ENCODE measurements at regions not wholly inside any gene's neighbourhood (a gene's known extent, or its start where the extent isn't known, plus 50 kb on each side); places are given as distances from the start of the nearest gene placed in this dataset.
"Not testable (repeated sequence)": the region's sequence is repeated elsewhere in the genome, so short reads cannot be mapped to it uniquely, and the experiment has no call there.

DNA sequence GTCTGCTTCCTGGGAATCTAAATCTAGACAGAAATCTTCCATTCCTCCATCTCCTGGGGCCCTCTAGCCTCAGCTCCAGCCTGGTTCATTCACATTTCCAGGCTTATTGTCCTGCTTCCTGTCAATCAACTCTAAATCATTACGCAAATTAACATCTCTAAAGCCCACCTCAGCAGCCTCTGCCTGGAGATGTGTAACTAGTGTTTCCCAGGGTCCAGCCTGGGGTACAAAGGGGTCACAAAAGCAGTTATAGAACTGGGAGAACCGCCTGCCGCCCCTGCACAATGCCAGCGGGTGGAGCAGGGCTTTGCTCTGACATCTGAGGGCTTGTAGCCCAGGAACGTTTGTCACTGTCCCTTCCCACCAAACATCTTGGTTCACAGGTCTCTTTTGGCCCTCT lies 373.5 kb downstream of the RRAGC start:
- H2AFZ ChIP-seq (ENCODE audit: low read length) = no peak overlapping the region

DNA sequence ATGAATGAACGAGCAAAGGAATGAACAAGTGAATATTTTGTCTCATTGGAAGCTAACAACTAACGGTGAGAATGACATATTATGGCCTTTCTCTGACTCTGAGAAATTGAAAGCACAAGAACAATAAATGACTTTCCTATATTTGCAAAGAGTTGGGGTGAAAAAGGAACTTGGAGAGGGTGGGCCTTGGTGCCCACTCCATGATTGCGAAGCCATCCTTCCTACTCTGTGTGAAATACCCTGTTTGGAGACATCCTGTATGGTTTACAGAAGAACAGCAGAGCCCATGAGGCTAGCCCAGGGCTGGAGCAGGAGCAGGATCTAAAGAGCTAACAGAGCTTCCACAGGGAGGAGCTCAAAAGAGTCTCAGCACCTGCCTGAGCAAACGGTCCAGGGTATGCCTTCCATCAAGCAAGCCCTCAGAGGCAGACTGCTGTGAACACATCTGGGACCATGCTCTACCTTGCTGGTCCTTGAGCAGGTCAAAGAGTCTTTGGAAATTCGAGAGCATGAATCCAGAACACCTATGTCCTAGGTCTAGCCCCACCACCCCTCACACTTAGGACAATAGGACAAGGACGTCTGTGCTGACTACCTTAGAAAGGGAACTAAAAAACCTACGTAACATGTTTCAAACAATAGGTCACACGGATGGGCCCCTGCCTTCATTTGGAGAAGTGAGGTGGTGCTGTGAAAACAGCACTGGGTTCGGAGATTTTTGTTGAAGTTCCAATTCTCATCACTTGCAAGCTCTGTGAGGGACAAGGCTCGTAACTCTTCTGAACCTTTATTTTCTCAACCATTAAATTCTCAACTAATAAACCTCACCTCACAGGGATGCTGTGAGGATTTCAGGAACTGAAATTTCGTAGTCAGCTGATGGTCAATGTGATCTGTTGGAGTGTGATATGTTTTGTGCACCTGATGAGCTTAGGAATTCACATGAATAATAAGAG lies 377.4 kb downstream of the RRAGC start:
- H3K4me2 ChIP-seq (ENCODE audit: extremely low read depth, insufficient read depth, low read length) = no peak overlapping the region
- no peaks in the 10 kb centered on the region for H3K79me2 ChIP-seq (ENCODE audit: control insufficient read depth, insufficient read depth, low read length)
- H3K27me3 ChIP-seq (ENCODE audit: control insufficient read depth, insufficient read depth, low read length) = no peaks in the 10 kb centered on the region
- DNase-seq (ENCODE audit: low read depth in 2 of 2) = no peak
- no peak for TF ChIP-seq EZH2 (IDR thresholded peaks at IDR 0.05; ENCODE audit: low read length, missing control alignments)
- TF ChIP-seq, protein P1, sequence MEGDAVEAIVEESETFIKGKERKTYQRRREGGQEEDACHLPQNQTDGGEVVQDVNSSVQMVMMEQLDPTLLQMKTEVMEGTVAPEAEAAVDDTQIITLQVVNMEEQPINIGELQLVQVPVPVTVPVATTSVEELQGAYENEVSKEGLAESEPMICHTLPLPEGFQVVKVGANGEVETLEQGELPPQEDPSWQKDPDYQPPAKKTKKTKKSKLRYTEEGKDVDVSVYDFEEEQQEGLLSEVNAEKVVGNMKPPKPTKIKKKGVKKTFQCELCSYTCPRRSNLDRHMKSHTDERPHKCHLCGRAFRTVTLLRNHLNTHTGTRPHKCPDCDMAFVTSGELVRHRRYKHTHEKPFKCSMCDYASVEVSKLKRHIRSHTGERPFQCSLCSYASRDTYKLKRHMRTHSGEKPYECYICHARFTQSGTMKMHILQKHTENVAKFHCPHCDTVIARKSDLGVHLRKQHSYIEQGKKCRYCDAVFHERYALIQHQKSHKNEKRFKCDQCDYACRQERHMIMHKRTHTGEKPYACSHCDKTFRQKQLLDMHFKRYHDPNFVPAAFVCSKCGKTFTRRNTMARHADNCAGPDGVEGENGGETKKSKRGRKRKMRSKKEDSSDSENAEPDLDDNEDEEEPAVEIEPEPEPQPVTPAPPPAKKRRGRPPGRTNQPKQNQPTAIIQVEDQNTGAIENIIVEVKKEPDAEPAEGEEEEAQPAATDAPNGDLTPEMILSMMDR (conservative IDR thresholded peaks at IDR 0.05 in 1 of 2, IDR thresholded peaks at IDR 0.05 in 1 of 2; ENCODE audit: low read depth in 1 of 2, low read length in 2 of 2) = no peak
- H3K4me3 ChIP-seq (replicated peaks in 1 of 4; ENCODE audit: control extremely low read depth in 1 of 4, insufficient read depth in 1 of 4, low read depth in 3 of 4, low read length in 4 of 4) = no peak overlapping the region
- H3K36me3 ChIP-seq (ENCODE audit: control insufficient read depth, insufficient read depth, low read length) = no peaks in the 10 kb centered on the region
- no peak overlapping the region for H3K9ac ChIP-seq (ENCODE audit: insufficient read depth, low read length)
- no peaks in the 10 kb centered on the region for H3K4me1 ChIP-seq (ENCODE audit: control insufficient read depth, extremely low read depth, insufficient read depth, low read length)
- no peak overlapping the region for H2AFZ ChIP-seq (ENCODE audit: low read length)
- H4K20me1 ChIP-seq (ENCODE audit: control insufficient read depth, extremely low read depth, insufficient read depth, low read length) = no peaks in the 10 kb centered on the region
- H3K9me3 ChIP-seq (ENCODE audit: control insufficient read depth, insufficient read depth, low read depth, low read length) = no peaks in the 10 kb centered on the region
- H3K27ac ChIP-seq (ENCODE audit: insufficient read depth, low read length) = no peak overlapping the region

More for the DNA sequence above, 373.5 kb downstream of the RRAGC start:
- no peaks in the 10 kb centered on the region for H3K36me3 ChIP-seq (ENCODE audit: control insufficient read depth, insufficient read depth, low read length)
- H3K4me2 ChIP-seq (ENCODE audit: extremely low read depth, insufficient read depth, low read length) = no peak overlapping the region
- no peak for DNase-seq (ENCODE audit: low read depth in 2 of 2)
- H3K4me3 ChIP-seq (replicated peaks in 1 of 4; ENCODE audit: control extremely low read depth in 1 of 4, insufficient read depth in 1 of 4, low read depth in 3 of 4, low read length in 4 of 4) = no peak overlapping the region
- H3K27me3 ChIP-seq (ENCODE audit: control insufficient read depth, insufficient read depth, low read length) = no peaks in the 10 kb centered on the region
- H3K9ac ChIP-seq (ENCODE audit: insufficient read depth, low read length) = no peak overlapping the region
- no peak overlapping the region for H3K27ac ChIP-seq (ENCODE audit: insufficient read depth, low read length)
- no peaks in the 10 kb centered on the region for H3K9me3 ChIP-seq (ENCODE audit: control insufficient read depth, insufficient read depth, low read depth, low read length)
- H4K20me1 ChIP-seq (ENCODE audit: control insufficient read depth, extremely low read depth, insufficient read depth, low read length) = no peaks in the 10 kb centered on the region
- no peaks in the 10 kb centered on the region for H3K79me2 ChIP-seq (ENCODE audit: control insufficient read depth, insufficient read depth, low read length)
- TF ChIP-seq, protein P1 (conservative IDR thresholded peaks at IDR 0.05 in 1 of 2, IDR thresholded peaks at IDR 0.05 in 1 of 2; ENCODE audit: low read depth in 1 of 2, low read length in 2 of 2) = no peak
- TF ChIP-seq EZH2 (IDR thresholded peaks at IDR 0.05; ENCODE audit: low read length, missing control alignments) = no peak
- no peaks in the 10 kb centered on the region for H3K4me1 ChIP-seq (ENCODE audit: control insufficient read depth, extremely low read depth, insufficient read depth, low read length)

DNA sequence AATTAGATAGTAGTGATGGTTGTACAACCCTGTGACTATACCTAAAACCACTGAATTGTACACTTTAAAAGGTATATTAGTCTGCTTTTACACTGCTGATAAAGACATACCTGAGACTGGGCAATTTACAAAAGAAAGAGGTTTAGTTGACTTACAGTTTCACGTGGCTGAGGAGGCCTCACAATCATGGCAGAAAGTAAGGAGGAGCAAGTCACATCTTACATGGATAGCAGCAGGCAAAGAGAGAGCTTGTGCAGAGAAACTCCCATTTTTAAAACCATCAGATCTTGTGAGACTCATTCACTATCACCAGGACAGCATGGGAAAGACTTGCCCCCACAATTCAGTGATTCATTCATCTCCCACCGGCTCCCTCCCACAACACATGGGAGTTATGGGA lies 379.9 kb downstream of the RRAGC start:
- H2AFZ ChIP-seq (ENCODE audit: low read length); H3K9ac ChIP-seq (ENCODE audit: insufficient read depth, low read length); H3K4me1 ChIP-seq (ENCODE audit: control insufficient read depth, extremely low read depth, insufficient read depth, low read length); H3K9me3 ChIP-seq (ENCODE audit: control insufficient read depth, insufficient read depth, low read depth, low read length); H3K27ac ChIP-seq (ENCODE audit: insufficient read depth, low read length); H4K20me1 ChIP-seq (ENCODE audit: control insufficient read depth, extremely low read depth, insufficient read depth, low read length); H3K79me2 ChIP-seq (ENCODE audit: control insufficient read depth, insufficient read depth, low read length); H3K4me2 ChIP-seq (ENCODE audit: extremely low read depth, insufficient read depth, low read length); H3K27me3 ChIP-seq (ENCODE audit: control insufficient read depth, insufficient read depth, low read length); H3K36me3 ChIP-seq (ENCODE audit: control insufficient read depth, insufficient read depth, low read length); H3K4me3 ChIP-seq (replicated peaks in 1 of 4; ENCODE audit: control extremely low read depth in 1 of 4, insufficient read depth in 1 of 4, low read depth in 3 of 4, low read length in 4 of 4); DNase-seq (ENCODE audit: low read depth in 2 of 2): not testable (repeated sequence)

All from fibroblast of lung (primary cell).